Panc1 (cell line): ENCODE measurements at regions not wholly inside any gene's neighbourhood (a gene's known extent, or its start where the extent isn't known, plus 50 kb on each side); places are given as distances from the start of the nearest gene placed in this dataset.

Source experiments
- ATAC-seq: fragments of 200-7000 bp; cut with Tn5 transposase; 2 replicates; pipeline ENCODE4 v1.9.1; 2020; ENCODE audit warnings: mild to moderate bottlenecking, moderate library complexity
- BruUV-seq: library from RNA; stranded (reverse); fragments of 400-500 nt; replicated peaks from 2 replicates; lab custom pipeline; 2021; lab: Mats Ljungman, UMichigan
- CTCF ChIA-PET: fragments of 300-600 bp; sonication (Branson Sonifier 250); formaldehyde crosslinking; loops from one replicate; lab custom pipeline; 2022; ENCODE audit warnings: antibody characterized with exemption; lab: Charles Lee
- POLR2A ChIA-PET: fragments of 300-600 bp; sonication (Branson Sonifier 250); formaldehyde crosslinking; loops from one replicate; lab custom pipeline; 2022; ENCODE audit warnings: antibody characterized with exemption; lab: Charles Lee
- DNase-seq: peaks from one replicate; pipeline ENCODE4 v3.0.0-alpha.2; 2010; ENCODE audit warnings: low read depth, low spot score
- H3K27ac ChIP-seq: 2 replicates; pipeline ENCODE4 v1.5.1; 2011; ENCODE audit warnings: mild to moderate bottlenecking, low read length, inconsistent platforms
- H3K27me3 ChIP-seq: fragments of 200-500 bp; sonication (Bioruptor generic); 2 replicates; pipeline ENCODE4 v1.6.0; 2014; ENCODE audit warnings: low read length, inconsistent platforms; ENCODE audit not compliant: control insufficient read depth, insufficient read depth
- H3K36me3 ChIP-seq: fragments of 200-500 bp; sonication (Bioruptor generic); 2 replicates; pipeline ENCODE4 v1.5.1; 2014; ENCODE audit warnings: inconsistent platforms, mild to moderate bottlenecking, low read length, moderate library complexity; ENCODE audit not compliant: control insufficient read depth, insufficient read depth
- H3K4me1 ChIP-seq: 2 replicates; pipeline ENCODE4 v1.5.1; 2011; ENCODE audit warnings: inconsistent platforms, mild to moderate bottlenecking, low read length, moderate library complexity; ENCODE audit not compliant: control insufficient read depth, insufficient read depth
- H3K4me3 ChIP-seq, 2 experiments: 2 replicates each; pipeline ENCODE4 v1.5.1; 2011 to 2012; ENCODE audit warnings: low read depth in 2 of 2, low read length in 2 of 2, mild to moderate bottlenecking in 2 of 2, inconsistent platforms in 1 of 2, moderate library complexity in 1 of 2
- H3K9me3 ChIP-seq: fragments of 200-500 bp; sonication (Bioruptor generic); 2 replicates; pipeline ENCODE4 v1.5.1; 2014; ENCODE audit warnings: low read depth, mild to moderate bottlenecking, inconsistent platforms, low read length, moderate library complexity; ENCODE audit not compliant: control insufficient read depth, insufficient read depth
- POLR2AphosphoS5 ChIP-seq: IDR thresholded peaks from 2 replicates; pipeline ENCODE4 v1.6.1; 2012; ENCODE audit warnings: mild to moderate bottlenecking, low read depth, low read length, moderate library complexity
- SIN3A ChIP-seq: IDR thresholded peaks from 2 replicates; pipeline ENCODE4 v1.6.1; 2012; ENCODE audit warnings: low read depth, mild to moderate bottlenecking, low read length, moderate library complexity, borderline replicate concordance; ENCODE audit not compliant: insufficient read depth
- TCF7L2 ChIP-seq: IDR thresholded peaks from 2 replicates; pipeline ENCODE4 v1.6.1; 2011; ENCODE audit warnings: mild to moderate bottlenecking, low read depth, low read length, inconsistent platforms
- in situ Hi-C: cut with HindIII; loops from 2 replicates; pipeline ENCODE4 v1.10.0; 2016; ENCODE audit warnings: low sequenced_read_pairs, low pct_unique_long_range_greater_than_20kb
- intact Hi-C: fragments of 100-400 bp; cut with micrococcal nuclease; formaldehyde crosslinking; loops from one replicate; pipeline ENCODE4 v1.10.0; 2022; ENCODE audit not compliant: unreplicated experiment
- TF ChIP-seq, protein P1 (sequence below): fragments of 450-650 bp; IDR thresholded peaks from 2 replicates; pipeline ENCODE4 v1.5.1; 2017; ENCODE audit warnings: mild to moderate bottlenecking
- TF ChIP-seq, protein P2 (sequence below), 2 experiments: IDR thresholded peaks; 2 replicates each; pipeline ENCODE4 v1.6.1; 2011 to 2012; ENCODE audit warnings: low read depth in 2 of 2, control low read depth in 1 of 2, low read length in 1 of 2, mild to moderate bottlenecking in 1 of 2, moderate library complexity in 1 of 2; ENCODE audit not compliant: insufficient read depth in 1 of 2

DNA sequence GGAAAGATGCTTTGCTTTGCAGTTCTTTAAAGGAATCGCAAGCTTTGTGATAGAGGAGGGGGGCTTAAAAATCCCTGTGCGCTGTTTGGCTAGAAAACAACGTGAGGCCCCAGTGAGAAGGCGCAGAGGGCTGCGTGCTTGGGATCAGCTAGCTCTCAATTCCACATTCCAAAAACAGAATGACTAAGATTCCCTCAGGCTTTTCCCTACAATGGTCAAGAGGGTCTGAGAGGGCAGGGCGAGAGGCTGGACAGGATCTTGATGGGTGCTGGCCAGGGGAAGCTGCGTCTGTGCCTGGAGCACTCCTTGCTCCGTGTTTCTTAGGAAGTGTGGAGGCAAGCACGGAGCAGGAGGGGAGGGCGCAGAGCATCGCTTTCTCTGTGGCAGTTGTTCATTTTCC lies 72.1 kb upstream of the INHBA start:
- no peaks in the 10 kb centered on the region for H3K36me3 ChIP-seq
- H3K9me3 ChIP-seq: no peaks in the 10 kb centered on the region
- BruUV-seq: no TSS peak
- DNase-seq (no peak), ATAC-seq (no peak)
- H3K27me3 ChIP-seq: no peaks in the 10 kb centered on the region
- intact Hi-C loops (no loop called here), in situ Hi-C loops (no loop called here)
- ChIA-PET POLR2A (no interaction called here), CTCF (no interaction called here)
- TF ChIP-seq TCF7L2: no peak
- no peaks in the 10 kb centered on the region for H3K4me1 ChIP-seq
- H3K4me3 ChIP-seq: no peak overlapping the region
- H3K27ac ChIP-seq: no peak overlapping the region

DNA sequence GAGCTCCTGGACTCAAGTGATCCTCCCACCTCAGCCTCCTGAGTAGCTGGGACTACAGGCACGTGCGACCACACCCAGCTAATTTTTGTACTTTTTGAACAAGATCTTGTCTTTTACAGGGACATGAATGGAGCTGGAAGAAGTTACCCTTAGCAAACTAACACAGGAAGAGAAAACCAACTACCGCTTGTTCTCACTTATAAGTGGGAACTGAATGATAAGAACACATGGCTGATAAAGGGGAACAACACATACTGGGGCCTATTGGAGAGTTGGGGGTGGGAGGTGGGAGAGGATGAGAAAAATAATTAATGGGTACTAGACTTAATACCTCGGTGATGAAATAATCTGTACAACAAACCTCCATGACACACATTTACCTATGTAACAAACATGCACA lies 70.9 kb upstream of the INHBA start:
- Histone ChIP-seq H3K9me3 (no peaks in the 10 kb centered on the region), H3K27ac (no peak overlapping the region), H3K27me3 (no peaks in the 10 kb centered on the region), H3K4me3 (no peak overlapping the region), H3K4me1 (no peaks in the 10 kb centered on the region), H3K36me3 (no peaks in the 10 kb centered on the region)
- ATAC-seq (no peak), DNase-seq (no peak)
- TF ChIP-seq, protein P1, sequence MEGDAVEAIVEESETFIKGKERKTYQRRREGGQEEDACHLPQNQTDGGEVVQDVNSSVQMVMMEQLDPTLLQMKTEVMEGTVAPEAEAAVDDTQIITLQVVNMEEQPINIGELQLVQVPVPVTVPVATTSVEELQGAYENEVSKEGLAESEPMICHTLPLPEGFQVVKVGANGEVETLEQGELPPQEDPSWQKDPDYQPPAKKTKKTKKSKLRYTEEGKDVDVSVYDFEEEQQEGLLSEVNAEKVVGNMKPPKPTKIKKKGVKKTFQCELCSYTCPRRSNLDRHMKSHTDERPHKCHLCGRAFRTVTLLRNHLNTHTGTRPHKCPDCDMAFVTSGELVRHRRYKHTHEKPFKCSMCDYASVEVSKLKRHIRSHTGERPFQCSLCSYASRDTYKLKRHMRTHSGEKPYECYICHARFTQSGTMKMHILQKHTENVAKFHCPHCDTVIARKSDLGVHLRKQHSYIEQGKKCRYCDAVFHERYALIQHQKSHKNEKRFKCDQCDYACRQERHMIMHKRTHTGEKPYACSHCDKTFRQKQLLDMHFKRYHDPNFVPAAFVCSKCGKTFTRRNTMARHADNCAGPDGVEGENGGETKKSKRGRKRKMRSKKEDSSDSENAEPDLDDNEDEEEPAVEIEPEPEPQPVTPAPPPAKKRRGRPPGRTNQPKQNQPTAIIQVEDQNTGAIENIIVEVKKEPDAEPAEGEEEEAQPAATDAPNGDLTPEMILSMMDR: no peak
- in situ Hi-C loops (no loop called here), intact Hi-C loops (no loop called here)
- BruUV-seq: no TSS peak
- CTCF ChIA-PET: no interaction called here
- POLR2A ChIA-PET: no interaction called here

DNA sequence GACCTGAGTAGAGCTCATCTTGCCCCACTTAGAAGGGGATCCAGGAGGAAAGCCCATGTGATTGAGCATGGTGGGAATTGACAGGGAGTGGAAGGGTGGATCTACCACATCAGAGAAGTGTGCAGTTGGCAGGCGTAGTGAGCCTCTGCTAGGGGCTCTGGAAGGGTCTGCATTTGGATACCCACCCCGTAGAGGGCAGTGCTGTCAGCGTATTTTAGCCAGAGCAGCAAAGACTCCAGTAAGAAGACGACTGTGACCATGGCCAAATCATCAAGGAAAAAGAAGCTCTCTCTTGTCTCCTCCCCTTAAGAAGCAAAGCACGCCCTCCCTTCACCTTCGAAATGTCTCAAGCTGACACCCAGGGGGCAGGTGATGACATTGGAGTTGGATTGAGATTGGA lies 68.8 kb upstream of the INHBA start:
- intact Hi-C loops (no loop called here), in situ Hi-C loops (no loop called here)
- ChIA-PET POLR2A (interaction anchor here (0.6 kb wide), 1 partner anchor 35 kb away, joined by 4 read pairs; no protein-coding TSS in a partner anchor), CTCF (interaction anchor here (0.6 kb wide), 1 partner anchor 34 kb away, joined by 3 read pairs; no protein-coding TSS in a partner anchor)
- H3K27ac ChIP-seq: no peak overlapping the region
- no peaks in the 10 kb centered on the region for H3K4me1 ChIP-seq
- BruUV-seq: no TSS peak
- ATAC-seq (no peak), DNase-seq (no peak)
- H3K36me3 ChIP-seq: no peaks in the 10 kb centered on the region
- H3K4me3 ChIP-seq: no peak overlapping the region
- no peaks in the 10 kb centered on the region for H3K9me3 ChIP-seq
- TF ChIP-seq TCF7L2 (no peak), POLR2AphosphoS5 (no peak)
- TF ChIP-seq, protein P1: no peak
- no peaks in the 10 kb centered on the region for H3K27me3 ChIP-seq

DNA sequence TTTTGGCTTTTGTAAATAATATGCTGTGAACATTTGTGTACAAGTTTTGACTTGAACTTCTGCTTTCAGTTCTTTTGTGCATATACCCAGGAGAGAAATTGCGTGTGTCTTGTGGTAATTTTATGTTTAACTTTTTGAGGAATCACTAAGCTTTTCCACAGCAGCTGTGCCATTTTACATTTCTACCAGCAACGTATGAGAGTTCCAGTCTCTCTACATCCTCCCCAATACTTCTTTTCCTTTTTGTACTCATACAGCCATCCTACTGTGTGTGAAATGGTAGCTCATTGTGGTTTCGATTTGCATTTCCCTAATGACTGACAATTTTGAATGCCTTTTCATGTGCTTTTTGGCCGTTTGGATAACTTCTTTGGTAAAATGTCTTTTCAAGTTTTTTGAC lies 66.3 kb upstream of the INHBA start:
- no peak overlapping the region for H3K27ac ChIP-seq
- H3K4me1 ChIP-seq: no peaks in the 10 kb centered on the region
- TF ChIP-seq SIN3A: no peak
- no peak for TF ChIP-seq POLR2AphosphoS5
- TF ChIP-seq, protein P2, sequence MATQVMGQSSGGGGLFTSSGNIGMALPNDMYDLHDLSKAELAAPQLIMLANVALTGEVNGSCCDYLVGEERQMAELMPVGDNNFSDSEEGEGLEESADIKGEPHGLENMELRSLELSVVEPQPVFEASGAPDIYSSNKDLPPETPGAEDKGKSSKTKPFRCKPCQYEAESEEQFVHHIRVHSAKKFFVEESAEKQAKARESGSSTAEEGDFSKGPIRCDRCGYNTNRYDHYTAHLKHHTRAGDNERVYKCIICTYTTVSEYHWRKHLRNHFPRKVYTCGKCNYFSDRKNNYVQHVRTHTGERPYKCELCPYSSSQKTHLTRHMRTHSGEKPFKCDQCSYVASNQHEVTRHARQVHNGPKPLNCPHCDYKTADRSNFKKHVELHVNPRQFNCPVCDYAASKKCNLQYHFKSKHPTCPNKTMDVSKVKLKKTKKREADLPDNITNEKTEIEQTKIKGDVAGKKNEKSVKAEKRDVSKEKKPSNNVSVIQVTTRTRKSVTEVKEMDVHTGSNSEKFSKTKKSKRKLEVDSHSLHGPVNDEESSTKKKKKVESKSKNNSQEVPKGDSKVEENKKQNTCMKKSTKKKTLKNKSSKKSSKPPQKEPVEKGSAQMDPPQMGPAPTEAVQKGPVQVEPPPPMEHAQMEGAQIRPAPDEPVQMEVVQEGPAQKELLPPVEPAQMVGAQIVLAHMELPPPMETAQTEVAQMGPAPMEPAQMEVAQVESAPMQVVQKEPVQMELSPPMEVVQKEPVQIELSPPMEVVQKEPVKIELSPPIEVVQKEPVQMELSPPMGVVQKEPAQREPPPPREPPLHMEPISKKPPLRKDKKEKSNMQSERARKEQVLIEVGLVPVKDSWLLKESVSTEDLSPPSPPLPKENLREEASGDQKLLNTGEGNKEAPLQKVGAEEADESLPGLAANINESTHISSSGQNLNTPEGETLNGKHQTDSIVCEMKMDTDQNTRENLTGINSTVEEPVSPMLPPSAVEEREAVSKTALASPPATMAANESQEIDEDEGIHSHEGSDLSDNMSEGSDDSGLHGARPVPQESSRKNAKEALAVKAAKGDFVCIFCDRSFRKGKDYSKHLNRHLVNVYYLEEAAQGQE (IDR thresholded peaks at IDR 0.05; ENCODE audit: insufficient read depth in 1 of 2, low read depth in 2 of 2, low read length in 1 of 2): no peak
- TF ChIP-seq, protein P1: no peak
- H3K36me3 ChIP-seq: no peaks in the 10 kb centered on the region
- no TSS peak for BruUV-seq
- no peaks in the 10 kb centered on the region for H3K27me3 ChIP-seq
- ChIA-PET CTCF (no interaction called here), POLR2A (no interaction called here)
- H3K4me3 ChIP-seq: no peak overlapping the region
- no peaks in the 10 kb centered on the region for H3K9me3 ChIP-seq
- no peak for DNase-seq
- in situ Hi-C loops (no loop called here), intact Hi-C loops (no loop called here)
- ATAC-seq: no peak
